IMR-90 (cell line): ENCODE measurements at regions not wholly inside any gene's neighbourhood (a gene's known extent, or its start where the extent isn't known, plus 50 kb on each side); places are given as distances from the start of the nearest gene placed in this dataset.
A peak's percentile ranks its signal among the peaks of the same experiment; 100 is the strongest.

Experiments
- ATAC-seq: fragments of 200-7000 bp; cut with Tn5 transposase; 2 replicates; pipeline ENCODE4 v1.9.1; 2020; ENCODE audit warnings: low read depth, mild to moderate bottlenecking, moderate library complexity
- BruUV-seq: library from RNA; stranded (reverse); fragments of 400-500 nt; replicated peaks from 2 replicates; lab custom pipeline; 2021; lab: Mats Ljungman, UMichigan
- CTCF ChIA-PET: fragments of 300-600 bp; formaldehyde crosslinking; extraction: SDS; loops from one replicate; lab custom pipeline; 2021; ENCODE audit warnings: antibody characterized with exemption; lab: Yijun Ruan, JAX
- POLR2A ChIA-PET: fragments of 300-600 bp; sonication (Branson Sonifier 250); formaldehyde crosslinking; loops from one replicate; lab custom pipeline; 2022; ENCODE audit warnings: antibody characterized with exemption; ENCODE audit not compliant: unreplicated experiment; lab: Charles Lee
- DNase-seq: peaks from one replicate; pipeline ENCODE4 v3.0.0; 2013
- H2AFZ ChIP-seq: replicated peaks from 2 replicates; pipeline ENCODE3; 2013; ENCODE audit warnings: low read length, mild to moderate bottlenecking; ENCODE audit not compliant: poor library complexity
- H2AK5ac ChIP-seq: 2 replicates; pipeline ENCODE4 v1.6.1; 2013; ENCODE audit warnings: low read depth, low read length, inconsistent platforms
- H2AK9ac ChIP-seq: replicated peaks from 2 replicates; pipeline ENCODE3; 2013; ENCODE audit warnings: mild to moderate bottlenecking, low read depth, low read length, moderate library complexity; ENCODE audit not compliant: poor library complexity
- H2BK120ac ChIP-seq: 2 replicates; pipeline ENCODE4 v1.6.1; 2013; ENCODE audit warnings: low read depth, low read length, inconsistent platforms
- H2BK15ac ChIP-seq: 3 replicates; pipeline ENCODE4 v1.6.1; 2013; ENCODE audit warnings: low read depth, low read length, inconsistent platforms
- H2BK20ac ChIP-seq: 2 replicates; pipeline ENCODE4 v1.6.1; 2013; ENCODE audit warnings: low read depth, mild to moderate bottlenecking, inconsistent platforms, low read length, moderate library complexity
- H2BK5ac ChIP-seq: 2 replicates; pipeline ENCODE4 v1.6.1; 2013; ENCODE audit warnings: mild to moderate bottlenecking, low read depth, low read length, inconsistent platforms; ENCODE audit not compliant: poor library complexity, severe bottlenecking
- H3K14ac ChIP-seq: replicated peaks from 2 replicates; pipeline ENCODE4 v1.6.1; 2013; ENCODE audit warnings: low read depth, low read length, inconsistent platforms
- H3K18ac ChIP-seq: 2 replicates; pipeline ENCODE4 v1.6.1; 2013; ENCODE audit warnings: low read depth, low read length, control low read depth
- H3K23ac ChIP-seq: 2 replicates; pipeline ENCODE4 v1.6.1; 2013; ENCODE audit warnings: low read depth, low read length, inconsistent platforms
- H3K27ac ChIP-seq: 2 replicates; pipeline ENCODE4 v1.5.1; 2013; ENCODE audit warnings: mild to moderate bottlenecking, control low read depth, low read length; ENCODE audit not compliant: insufficient read depth
- H3K27me3 ChIP-seq: 2 replicates; pipeline ENCODE4 v1.6.1; 2013; ENCODE audit warnings: low read length; ENCODE audit not compliant: control insufficient read depth, insufficient read depth
- H3K36me3 ChIP-seq: 2 replicates; pipeline ENCODE4 v1.6.1; 2013; ENCODE audit warnings: low read length, mixed read lengths; ENCODE audit not compliant: control insufficient read depth, insufficient read depth
- H3K4ac ChIP-seq: 2 replicates; pipeline ENCODE4 v1.6.1; 2013; ENCODE audit warnings: low read depth, low read length, inconsistent platforms
- H3K4me1 ChIP-seq: 2 replicates; pipeline ENCODE4 v1.6.1; 2013; ENCODE audit warnings: low read length, mixed read lengths; ENCODE audit not compliant: control insufficient read depth, insufficient read depth
- H3K4me2 ChIP-seq: 2 replicates; pipeline ENCODE4 v1.6.1; 2013; ENCODE audit warnings: low read depth, mild to moderate bottlenecking, control low read depth, low read length, moderate library complexity
- H3K4me3 ChIP-seq: 2 replicates; pipeline ENCODE4 v1.5.1; 2013; ENCODE audit warnings: low read depth, mild to moderate bottlenecking, control low read depth, low read length, moderate library complexity; ENCODE audit not compliant: insufficient read depth
- H3K56ac ChIP-seq: 2 replicates; pipeline ENCODE4 v1.6.1; 2013; ENCODE audit warnings: low read length, inconsistent platforms; ENCODE audit not compliant: insufficient read depth; ENCODE audit errors: extremely low read depth
- H3K79me1 ChIP-seq, 2 experiments: 2 replicates each; pipeline ENCODE4 v1.6.1; 2013; ENCODE audit warnings: low read length in 2 of 2, inconsistent platforms in 1 of 2, low read depth in 1 of 2
- H3K9ac ChIP-seq: 2 replicates; pipeline ENCODE4 v1.6.1; 2013; ENCODE audit warnings: low read depth, low read length, control low read depth
- H3K9me1 ChIP-seq: 2 replicates; pipeline ENCODE4 v1.6.1; 2013; ENCODE audit warnings: low read length, inconsistent platforms; ENCODE audit not compliant: insufficient read depth
- H3K9me3 ChIP-seq: 2 replicates; pipeline ENCODE4 v1.6.1; 2013; ENCODE audit warnings: low read length; ENCODE audit not compliant: control insufficient read depth, insufficient read depth
- H4K20me1 ChIP-seq: 2 replicates; pipeline ENCODE4 v1.6.1; 2013; ENCODE audit warnings: low read length, inconsistent platforms; ENCODE audit not compliant: insufficient read depth
- H4K5ac ChIP-seq: 2 replicates; pipeline ENCODE4 v1.6.1; 2013; ENCODE audit warnings: mild to moderate bottlenecking, low read depth, low read length, control low read depth
- H4K8ac ChIP-seq, 2 experiments: 2 replicates each; pipeline ENCODE4 v1.6.1; 2013; ENCODE audit warnings: low read depth in 2 of 2, low read length in 2 of 2, control low read depth in 1 of 2, inconsistent platforms in 1 of 2
- H4K91ac ChIP-seq: 2 replicates; pipeline ENCODE4 v1.6.1; 2013; ENCODE audit warnings: low read depth, low read length, inconsistent platforms; ENCODE audit not compliant: insufficient read depth
- BHLHE40 ChIP-seq: fragments of 150-350 bp; IDR thresholded peaks from 2 replicates; pipeline ENCODE4 v1.6.1; 2016; ENCODE audit warnings: mild to moderate bottlenecking, low read depth, low read length
- CEBPB ChIP-seq: IDR thresholded peaks from 2 replicates; pipeline ENCODE4 v1.6.1; 2012; ENCODE audit warnings: low read depth, low read length, improper control_type of control experiment
- CHD1 ChIP-seq: IDR thresholded peaks from 2 replicates; pipeline ENCODE4 v1.6.1; 2012; ENCODE audit warnings: low read depth, low read length, improper control_type of control experiment
- FOS ChIP-seq: fragments of 150-350 bp; IDR thresholded peaks from 2 replicates; pipeline ENCODE4 v1.6.1; 2016; ENCODE audit warnings: low read depth, low read length
- MAFK ChIP-seq: IDR thresholded peaks from 2 replicates; pipeline ENCODE4 v1.6.1; 2012; ENCODE audit warnings: low read depth, low read length, improper control_type of control experiment
- MAZ ChIP-seq: IDR thresholded peaks from 2 replicates; pipeline ENCODE4 v1.6.1; 2012; ENCODE audit warnings: low read depth, mild to moderate bottlenecking, low read length, improper control_type of control experiment, moderate library complexity, borderline replicate concordance
- MXI1 ChIP-seq: IDR thresholded peaks from 2 replicates; pipeline ENCODE4 v1.6.1; 2012; ENCODE audit warnings: low read depth, mild to moderate bottlenecking, low read length, moderate library complexity, borderline replicate concordance
- NFE2L2 ChIP-seq: fragments of 150-350 bp; IDR thresholded peaks from 2 replicates; pipeline ENCODE4 v1.6.1; 2016; ENCODE audit warnings: low read depth, mild to moderate bottlenecking, low read length
- POLR2A ChIP-seq: IDR thresholded peaks from 2 replicates; pipeline ENCODE4 v1.6.1; 2012; ENCODE audit warnings: mild to moderate bottlenecking, low read depth, low read length
- RAD21 ChIP-seq: IDR thresholded peaks from 2 replicates; pipeline ENCODE4 v1.6.1; 2012; ENCODE audit warnings: low read length, improper control_type of control experiment
- RCOR1 ChIP-seq: IDR thresholded peaks from 2 replicates; pipeline ENCODE4 v1.6.1; 2012; ENCODE audit warnings: mild to moderate bottlenecking, low read length, improper control_type of control experiment; ENCODE audit not compliant: insufficient replicate concordance
- RFX5 ChIP-seq: IDR thresholded peaks from 2 replicates; pipeline ENCODE4 v1.8.0; 2012; ENCODE audit warnings: low read depth, mild to moderate bottlenecking, low read length, moderate library complexity
- SMC3 ChIP-seq: fragments of 150-350 bp; IDR thresholded peaks from 2 replicates; pipeline ENCODE4 v1.6.1; 2016; ENCODE audit warnings: low read depth, mild to moderate bottlenecking, antibody characterized with exemption, low read length, moderate library complexity
- WGBS, 2 experiments: methylation state at CpG; one replicate each; pipeline versions ENCODE4 v1.1.5 to v1.1.7; 2013; ENCODE audit warnings: missing lambda C conversion rate in 2 of 2; ENCODE audit not compliant: insufficient read length in 1 of 2; ENCODE audit errors: extremely low coverage in 2 of 2; 5-methylcytosine and 5-hydroxymethylcytosine counted together
- dilution Hi-C: fragments of 300-500 bp; cut with HindIII; formaldehyde crosslinking; loops from one replicate; pipeline ENCODE4 v1.14.3; 2018; ENCODE audit warnings: low sequenced_read_pairs; ENCODE audit not compliant: unreplicated experiment
- in situ Hi-C: fragments of 300-500 bp; cut with MboI; formaldehyde crosslinking; loops from 3 replicates; pipeline ENCODE4 v1.14.3; 2019; ENCODE audit warnings: low sequenced_read_pairs, inconsistent platforms, mixed read lengths
- intact Hi-C: fragments of 100-400 bp; cut with micrococcal nuclease; formaldehyde crosslinking; loops from 2 replicates; pipeline ENCODE4 v1.10.0; 2022
- TF ChIP-seq, protein P1 (sequence below): fragments of 150-350 bp; IDR thresholded peaks from 2 replicates; pipeline ENCODE4 v1.6.1; 2017; ENCODE audit warnings: mild to moderate bottlenecking, antibody characterized with exemption, low read length, low read depth
- TF ChIP-seq, protein P2 (sequence below): fragments of 150-350 bp; IDR thresholded peaks from 2 replicates; pipeline ENCODE4 v1.6.1; 2016; ENCODE audit warnings: low read depth, mild to moderate bottlenecking, low read length, moderate library complexity, borderline replicate concordance
- TF ChIP-seq, protein P3 (sequence below): conservative IDR thresholded peaks from 2 replicates; pipeline ENCODE4 v1.5.1; 2012; ENCODE audit warnings: mild to moderate bottlenecking, low read depth, low read length, improper control_type of control experiment

- in situ Hi-C loops, result no loop called here
- Histone ChIP-seq H3K4me1 (peaks cover 6% of the 10 kb centered on the region), H3K36me3 (no peaks in the 10 kb centered on the region), H4K8ac (no peak overlapping the region), H3K18ac (no peak overlapping the region), H2BK120ac (peak overlapping the region; percentile 41; the same call in 1 of the 2 replicates), H3K79me1 (no peaks in the 10 kb centered on the region), H2AK9ac (no peak overlapping the region), H3K4me2 (no peak overlapping the region), H3K9me3 (no peaks in the 10 kb centered on the region), H3K4ac (0 out of 2 replicates have a peak overlapping the region, but pooled peaks have one; percentile 17), H3K9ac (no peak overlapping the region), H2BK20ac (peak overlapping the region; percentile 56; the same call in 1 of the 2 replicates), H3K4me3 (no peak overlapping the region), H3K23ac (no peak overlapping the region), H4K20me1 (no peaks in the 10 kb centered on the region), H2BK15ac (peak overlapping the region; percentile 54; the same call in 1 of the 3 replicates), H3K56ac (no peak overlapping the region), H2AK5ac (peak overlapping the region; percentile 30; the same call in 1 of the 2 replicates), H4K5ac (no peak overlapping the region), H3K27me3 (no peaks in the 10 kb centered on the region), H2BK5ac (no peak overlapping the region), H3K14ac (no peak overlapping the region; the same call in 1 of the 2 replicates), H2AFZ (no peak overlapping the region), H4K91ac (peak overlapping the region; percentile 24; the same call in 1 of the 2 replicates), H3K9me1 (peaks cover 4% of the 10 kb centered on the region), H3K27ac (no peak overlapping the region)
- DNase-seq (no peak), ATAC-seq (no peak)
- ChIA-PET CTCF (no interaction called here), POLR2A (no interaction called here)
- dilution Hi-C loops, result no loop called here
- BruUV-seq, result no TSS peak
- no peak for TF ChIP-seq CEBPB
- no peak for TF ChIP-seq RFX5
- no peak for TF ChIP-seq MXI1
- TF ChIP-seq NFE2L2, result no peak
- no peak for TF ChIP-seq BHLHE40
- TF ChIP-seq CHD1, result no peak
- TF ChIP-seq, protein P1, sequence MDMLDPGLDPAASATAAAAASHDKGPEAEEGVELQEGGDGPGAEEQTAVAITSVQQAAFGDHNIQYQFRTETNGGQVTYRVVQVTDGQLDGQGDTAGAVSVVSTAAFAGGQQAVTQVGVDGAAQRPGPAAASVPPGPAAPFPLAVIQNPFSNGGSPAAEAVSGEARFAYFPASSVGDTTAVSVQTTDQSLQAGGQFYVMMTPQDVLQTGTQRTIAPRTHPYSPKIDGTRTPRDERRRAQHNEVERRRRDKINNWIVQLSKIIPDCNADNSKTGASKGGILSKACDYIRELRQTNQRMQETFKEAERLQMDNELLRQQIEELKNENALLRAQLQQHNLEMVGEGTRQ, result no peak
- TF ChIP-seq FOS, result no peak
- no peak for TF ChIP-seq POLR2A
- no peak for TF ChIP-seq MAFK
- TF ChIP-seq RAD21, result no peak
- TF ChIP-seq RCOR1, result no peak
- no peak for TF ChIP-seq MAZ
- TF ChIP-seq, protein P2, sequence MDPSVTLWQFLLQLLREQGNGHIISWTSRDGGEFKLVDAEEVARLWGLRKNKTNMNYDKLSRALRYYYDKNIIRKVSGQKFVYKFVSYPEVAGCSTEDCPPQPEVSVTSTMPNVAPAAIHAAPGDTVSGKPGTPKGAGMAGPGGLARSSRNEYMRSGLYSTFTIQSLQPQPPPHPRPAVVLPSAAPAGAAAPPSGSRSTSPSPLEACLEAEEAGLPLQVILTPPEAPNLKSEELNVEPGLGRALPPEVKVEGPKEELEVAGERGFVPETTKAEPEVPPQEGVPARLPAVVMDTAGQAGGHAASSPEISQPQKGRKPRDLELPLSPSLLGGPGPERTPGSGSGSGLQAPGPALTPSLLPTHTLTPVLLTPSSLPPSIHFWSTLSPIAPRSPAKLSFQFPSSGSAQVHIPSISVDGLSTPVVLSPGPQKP, result no peak
- TF ChIP-seq, protein P3, sequence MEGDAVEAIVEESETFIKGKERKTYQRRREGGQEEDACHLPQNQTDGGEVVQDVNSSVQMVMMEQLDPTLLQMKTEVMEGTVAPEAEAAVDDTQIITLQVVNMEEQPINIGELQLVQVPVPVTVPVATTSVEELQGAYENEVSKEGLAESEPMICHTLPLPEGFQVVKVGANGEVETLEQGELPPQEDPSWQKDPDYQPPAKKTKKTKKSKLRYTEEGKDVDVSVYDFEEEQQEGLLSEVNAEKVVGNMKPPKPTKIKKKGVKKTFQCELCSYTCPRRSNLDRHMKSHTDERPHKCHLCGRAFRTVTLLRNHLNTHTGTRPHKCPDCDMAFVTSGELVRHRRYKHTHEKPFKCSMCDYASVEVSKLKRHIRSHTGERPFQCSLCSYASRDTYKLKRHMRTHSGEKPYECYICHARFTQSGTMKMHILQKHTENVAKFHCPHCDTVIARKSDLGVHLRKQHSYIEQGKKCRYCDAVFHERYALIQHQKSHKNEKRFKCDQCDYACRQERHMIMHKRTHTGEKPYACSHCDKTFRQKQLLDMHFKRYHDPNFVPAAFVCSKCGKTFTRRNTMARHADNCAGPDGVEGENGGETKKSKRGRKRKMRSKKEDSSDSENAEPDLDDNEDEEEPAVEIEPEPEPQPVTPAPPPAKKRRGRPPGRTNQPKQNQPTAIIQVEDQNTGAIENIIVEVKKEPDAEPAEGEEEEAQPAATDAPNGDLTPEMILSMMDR, result no peak
- TF ChIP-seq SMC3, result no peak
- no CpG with 5 or more reads among the region's 1 CpG for WGBS, 2 experiments
- intact Hi-C loops, result loop anchor here (5.0 to 10.0 kb wide), 3 partner anchors 152 to 1208 kb away; no protein-coding TSS in a partner anchor
These were observed 411.9 kb upstream of the LUZP2 start for GRCh38 chr11:24084956-24085355.
